IPS DF 4.7 (cell line): ENCODE measurements at regions not wholly inside any gene's neighbourhood (a gene's known extent, or its start where the extent isn't known, plus 50 kb on each side); places are given as distances from the start of the nearest gene placed in this dataset.

Experiments
- DNase-seq: peaks from one replicate; pipeline ENCODE4 v3.0.0-alpha.2; 2013; ENCODE audit warnings: low spot score; ENCODE audit errors: extremely low read depth

DNA sequence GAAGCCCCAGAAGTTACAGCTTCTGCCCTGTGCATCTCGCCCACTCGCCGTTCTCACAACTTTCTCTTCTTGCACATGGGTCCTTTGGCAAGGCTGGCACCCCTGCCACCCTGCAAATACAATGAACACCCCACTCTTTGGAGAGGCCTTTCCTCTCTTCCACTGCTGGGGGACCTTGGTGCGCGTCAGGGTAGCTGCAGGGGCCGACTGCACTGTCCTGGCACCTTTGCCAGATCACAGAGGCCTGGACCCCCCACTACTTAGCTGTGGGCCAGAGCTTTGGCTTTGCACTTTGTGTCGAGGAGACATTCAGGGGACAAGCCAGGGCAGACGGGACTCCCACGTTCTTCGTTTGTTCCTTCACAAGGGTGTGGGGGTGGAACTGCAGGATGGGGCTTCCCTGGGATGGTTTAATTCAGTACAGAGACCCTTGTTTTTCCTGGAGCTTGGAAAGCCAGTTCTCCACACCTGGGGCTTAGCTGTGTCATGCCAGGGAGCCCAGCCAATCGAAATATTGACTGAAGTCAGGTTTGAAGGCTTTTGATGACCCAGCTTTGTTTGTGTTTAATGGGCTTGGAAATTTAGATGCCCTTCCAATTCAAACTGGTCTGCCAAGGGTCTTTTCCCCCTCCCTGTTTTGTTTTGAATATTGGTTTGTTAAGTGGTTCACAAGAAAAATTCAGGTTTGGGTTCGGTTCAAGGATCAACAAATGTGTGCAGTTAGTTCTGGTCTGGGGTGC, 256.1 kb upstream of the TLE3 start:
- no peak for DNase-seq

- DNase-seq = no peak
These were observed 254.4 kb upstream of the TLE3 start for GRCh38 chr15:70351941-70352774.

DNA sequence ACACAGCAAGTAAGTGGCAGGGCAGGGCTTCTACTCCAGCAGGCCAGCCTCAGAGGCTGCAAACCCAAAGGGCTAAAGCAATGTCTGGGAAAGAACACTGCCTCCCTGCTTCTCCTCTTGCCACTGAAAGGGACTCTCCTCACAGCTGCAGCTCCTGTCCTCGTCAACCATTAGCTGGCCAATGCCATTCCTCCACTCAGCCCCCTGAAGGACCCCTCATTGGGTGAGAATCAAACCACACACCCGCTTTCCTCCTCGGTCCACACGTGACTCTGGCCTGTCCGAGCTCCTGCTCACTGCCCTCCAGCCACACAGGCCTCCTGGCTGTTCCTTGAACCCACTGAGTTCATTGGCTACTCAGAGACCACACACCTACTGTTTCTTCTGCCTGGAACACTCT, 253.7 kb upstream of the TLE3 start:
- DNase-seq = no peak

DNA sequence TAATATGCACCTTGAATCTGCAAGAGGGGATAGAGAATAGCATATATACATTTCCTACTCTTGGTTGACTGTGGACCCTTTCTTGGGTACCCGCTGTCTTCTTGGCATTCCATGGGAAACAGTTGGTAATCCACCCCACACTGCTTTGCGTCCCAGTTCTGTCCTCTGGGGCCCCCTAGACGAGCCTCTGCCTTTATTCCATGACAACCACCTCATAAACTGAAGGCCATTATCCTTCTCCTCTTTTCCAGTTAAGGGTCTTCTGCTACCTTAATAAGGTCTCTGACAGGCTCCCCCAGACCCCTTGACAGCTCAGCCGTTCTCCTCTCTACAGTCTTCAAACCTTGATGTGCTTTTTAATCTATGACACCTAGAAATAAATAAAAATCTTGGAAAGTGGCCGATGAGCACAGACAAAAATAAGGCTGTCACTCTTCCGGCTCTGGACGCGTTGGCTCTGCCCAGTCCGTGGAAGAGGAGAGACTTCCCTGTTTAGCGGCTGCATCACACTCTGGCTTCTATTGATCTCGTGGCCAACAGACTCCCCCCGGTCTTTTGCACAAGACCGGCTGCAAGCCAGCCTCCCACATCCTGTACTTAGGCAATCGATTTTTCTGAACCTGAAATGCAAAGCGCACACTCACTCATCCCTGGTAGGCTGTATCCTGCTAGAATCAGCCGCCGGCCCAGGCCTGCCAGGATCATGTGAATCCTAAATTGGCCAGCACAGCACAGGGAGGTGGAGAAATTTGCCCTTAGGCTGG, 251.0 kb upstream of the TLE3 start:
- no peak for DNase-seq

GRCh38 chr15:70348226-70348543, 250.5 kb upstream of the TLE3 start:
- DNase-seq = no peak

GRCh38 chr15:70347321-70348225, 249.9 kb upstream of the TLE3 start:
- no peak for DNase-seq

DNA sequence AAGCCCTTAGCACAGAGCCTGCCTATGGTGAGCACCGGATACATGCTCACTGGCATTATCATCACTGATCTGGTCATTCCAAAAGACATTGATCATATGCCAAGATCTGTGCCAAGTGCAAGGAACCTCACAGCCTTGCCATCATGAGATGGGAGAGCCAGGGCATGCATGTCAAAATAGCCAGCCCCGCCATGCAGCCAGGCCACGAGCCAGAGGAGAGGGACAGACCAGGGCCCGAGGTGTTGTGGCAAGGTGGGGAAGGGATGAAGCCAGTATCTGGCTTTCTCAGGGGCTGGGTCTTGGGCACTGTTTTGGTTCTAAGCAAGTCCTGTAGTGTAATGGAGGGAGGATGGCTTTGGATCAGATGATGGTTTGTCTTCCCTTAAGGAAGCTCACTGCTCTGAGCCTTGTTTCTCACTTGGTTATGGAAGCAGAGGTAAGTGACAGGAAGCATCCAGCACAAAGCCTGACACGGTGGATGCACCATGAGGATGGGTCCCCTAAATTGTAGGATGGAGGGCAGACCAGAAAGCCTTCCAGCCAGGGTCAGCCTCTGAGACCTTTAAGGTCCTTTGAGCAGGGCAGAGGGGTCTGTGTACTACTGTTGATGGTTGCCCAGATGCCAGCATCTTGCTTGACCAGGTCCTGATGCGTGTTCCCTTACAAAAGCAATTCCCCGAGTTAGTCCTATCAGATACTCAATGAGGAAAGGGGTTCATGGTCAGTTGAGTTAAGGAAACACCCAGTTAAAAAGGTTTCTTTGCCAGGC, 247.7 kb upstream of the TLE3 start:
- no peak for DNase-seq

- no peak for DNase-seq
These were observed 246.9 kb upstream of the TLE3 start for GRCh38 chr15:70344666-70345065.

- no peak for DNase-seq
These were observed 246.4 kb upstream of the TLE3 start for GRCh38 chr15:70343961-70344621.

DNA sequence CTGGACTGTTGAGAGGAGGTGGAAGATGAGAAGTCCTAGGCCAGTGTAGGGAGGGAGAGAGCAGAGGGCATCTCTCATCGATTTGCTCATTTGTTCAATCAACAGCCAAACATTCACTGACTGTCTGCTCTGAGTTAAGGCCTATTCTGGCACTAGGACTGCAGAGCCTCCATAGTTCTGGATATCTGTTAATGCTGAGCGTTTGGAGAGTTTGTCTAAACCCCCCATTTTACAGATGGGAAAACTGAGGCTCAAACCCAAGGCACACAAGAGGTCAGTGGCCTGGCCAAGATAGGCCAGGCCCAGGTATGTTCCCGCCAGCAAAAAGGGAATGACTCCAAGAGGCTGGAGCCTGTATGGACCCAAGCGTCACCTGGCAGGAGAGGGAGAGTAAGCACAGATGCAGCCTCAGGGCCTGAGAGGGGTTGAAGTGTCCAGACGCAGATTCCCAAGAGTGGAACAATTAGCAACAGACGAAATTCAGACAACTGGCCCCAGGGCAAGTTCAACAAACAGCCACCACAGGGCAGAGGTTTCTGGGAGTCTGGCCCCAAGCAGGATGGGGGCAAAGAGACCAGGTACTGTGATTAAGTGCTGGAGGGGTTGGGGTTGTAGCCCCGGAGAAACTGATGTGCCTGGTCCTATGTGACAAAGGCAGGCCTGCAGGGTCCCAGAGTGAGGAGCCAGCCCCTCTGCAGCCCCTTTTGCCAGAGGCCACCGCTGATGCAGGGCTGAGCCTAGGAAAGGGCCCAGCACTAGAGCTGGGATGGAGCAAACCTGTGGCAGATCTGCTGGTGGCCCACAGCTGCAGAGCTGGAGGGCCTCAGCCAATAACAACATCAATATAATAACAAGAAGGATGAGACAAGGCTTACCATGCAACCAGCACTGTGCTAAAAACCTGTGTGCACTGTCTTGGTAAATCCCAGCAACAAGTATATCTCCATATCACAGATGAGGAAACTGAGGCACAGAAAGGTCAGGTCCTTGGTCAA, 245.1 kb upstream of the TLE3 start:
- no peak for DNase-seq

DNA sequence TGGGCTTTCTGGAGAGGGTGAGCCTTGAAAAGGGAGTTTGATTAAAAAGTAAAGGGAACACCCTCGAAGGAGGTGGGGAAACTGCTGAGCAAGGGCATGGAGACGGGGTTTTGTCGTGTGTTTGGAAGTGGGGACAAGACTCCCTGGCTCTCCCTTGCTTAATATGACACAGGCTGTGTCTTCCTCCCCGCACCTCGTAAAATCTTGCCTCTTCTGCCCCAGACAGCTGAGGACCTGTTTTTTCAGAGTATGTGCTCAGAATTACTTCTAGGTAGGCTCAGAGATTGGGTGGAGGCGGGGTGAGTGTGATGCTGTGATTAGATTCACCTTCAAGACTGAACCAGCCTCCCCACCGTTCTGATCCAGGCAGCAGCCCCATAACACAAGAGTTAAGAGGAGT, 244.4 kb upstream of the TLE3 start:
- DNase-seq = no peak

DNA sequence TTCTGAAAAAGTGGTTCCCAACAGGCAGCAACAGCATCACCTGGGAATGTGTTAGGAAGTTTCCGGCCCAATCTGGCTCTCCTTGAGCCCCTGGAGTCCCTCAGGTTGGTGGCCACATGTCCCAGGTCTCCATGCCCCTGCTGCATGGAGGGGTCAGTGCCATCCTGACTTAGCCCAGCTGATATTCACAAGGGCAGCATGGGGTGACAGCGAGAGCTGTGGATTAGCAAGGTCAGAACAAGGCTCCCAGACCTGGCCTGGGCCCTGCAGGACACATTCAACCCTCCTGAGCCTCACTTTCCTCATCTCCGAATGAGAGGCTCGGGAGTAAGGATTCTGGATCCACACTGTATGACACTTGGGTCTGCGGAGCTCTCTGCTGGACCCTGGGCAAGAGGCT, 243.8 kb upstream of the TLE3 start:
- DNase-seq = no peak

DNA sequence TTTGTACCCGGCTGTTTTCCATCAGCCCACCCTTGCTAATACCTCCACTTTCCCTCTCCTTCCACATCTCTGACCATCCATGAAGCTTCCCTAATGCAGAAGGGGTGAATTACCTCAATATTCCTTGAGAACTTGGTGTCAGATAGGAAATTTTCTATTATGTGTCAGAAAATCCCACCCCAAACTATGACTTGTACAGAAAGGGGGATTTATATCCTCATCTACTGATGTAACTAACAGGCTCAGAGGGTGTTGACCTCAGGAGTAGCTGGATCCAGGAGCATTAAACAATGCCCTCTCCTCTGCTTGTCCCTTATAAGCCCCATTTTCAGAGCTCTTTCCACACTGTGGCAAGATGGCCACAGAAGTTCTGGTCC, 242.8 kb upstream of the TLE3 start:
- DNase-seq = no peak

DNA sequence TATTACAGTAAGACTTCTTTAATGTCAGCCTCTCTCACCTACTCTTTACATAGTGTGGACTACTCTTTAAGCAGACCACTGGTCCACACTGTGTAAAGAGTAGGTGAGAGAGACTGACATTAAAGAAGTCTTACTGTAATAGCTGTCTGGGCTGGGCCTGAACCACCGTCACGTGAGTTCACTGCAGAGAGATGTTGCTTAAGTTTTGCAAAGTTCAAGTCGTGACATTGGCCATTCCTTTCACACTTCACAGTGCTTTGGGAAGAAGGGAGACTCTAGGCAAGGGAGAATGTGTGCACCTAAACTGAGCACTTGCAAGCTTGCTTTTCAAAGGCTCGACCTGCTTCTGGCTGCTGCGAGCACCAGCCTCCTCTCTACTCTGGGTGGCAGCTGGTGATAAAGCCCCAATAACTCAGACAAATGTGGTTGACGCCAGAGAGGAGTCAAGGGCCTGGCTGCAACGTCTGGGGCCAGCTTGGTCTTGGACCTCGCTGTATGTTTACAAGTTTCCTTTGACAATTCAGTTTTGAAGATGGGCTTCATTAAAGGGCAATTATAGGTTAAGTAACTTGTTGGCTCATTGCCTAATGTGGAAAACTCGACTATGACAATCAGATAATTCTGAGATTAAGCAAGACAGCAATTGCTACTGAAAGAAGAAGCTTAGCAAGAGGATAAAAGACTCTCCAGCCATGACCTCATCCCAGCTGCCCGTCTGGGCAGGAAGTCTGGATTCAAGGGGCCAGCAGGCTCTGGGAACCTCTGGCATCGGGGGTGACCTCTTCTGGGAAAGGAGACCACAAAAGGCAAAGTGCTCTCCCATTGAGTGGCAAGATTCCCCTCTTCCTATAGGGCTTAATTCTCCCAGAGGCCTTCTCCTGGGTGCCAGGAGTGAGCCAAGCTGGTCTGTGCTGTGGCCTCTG, 242.1 kb upstream of the TLE3 start:
- DNase-seq = no peak

GRCh38 chr15:70337277-70338186, 239.8 kb upstream of the TLE3 start:
- no peak for DNase-seq

- DNase-seq = no peak
These were observed 238.8 kb upstream of the TLE3 start for GRCh38 chr15:70336425-70337009.
